ENCODE measurements at regions not wholly inside any gene's neighbourhood (a gene's known extent, or its start where the extent isn't known, plus 50 kb on each side); places are given as distances from the start of the nearest gene placed in this dataset.
"Not testable (repeated sequence)": the region's sequence is repeated elsewhere in the genome, so short reads cannot be mapped to it uniquely, and the experiment has no call there.

DNA sequence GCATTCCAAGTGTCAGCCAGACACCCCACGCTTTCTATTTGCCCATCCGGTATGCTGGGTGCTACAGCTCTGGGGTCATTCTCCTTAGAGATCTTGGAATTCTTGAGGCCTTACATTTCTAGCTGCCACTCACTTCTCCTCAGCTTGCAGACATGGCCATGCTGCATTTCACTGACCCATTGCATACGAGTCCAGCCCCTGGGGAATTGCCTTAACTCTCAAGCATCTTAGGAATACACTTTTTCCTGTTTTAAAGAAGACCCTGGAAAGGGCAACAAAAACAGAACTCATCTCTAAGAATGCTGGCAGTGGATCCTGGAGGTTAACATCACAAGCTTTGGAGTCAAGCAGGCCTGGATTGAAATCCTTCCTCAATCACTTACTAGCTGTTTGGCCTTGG, 122.0 kb upstream of the LNX1 start:
- no peaks in the 10 kb centered on the region for H3K36me3 Mint-ChIP-seq (ENCODE audit: low read depth)
- no peak overlapping the region for H3K4me3 Mint-ChIP-seq
- no peaks in the 10 kb centered on the region for H3K9me3 Mint-ChIP-seq
- no peak for DNase-seq (ENCODE audit: low spot score)
- H3K27me3 Mint-ChIP-seq (ENCODE audit: low read depth): peaks cover 3% of the 10 kb centered on the region
- H3K27ac Mint-ChIP-seq: no peak overlapping the region
- no peaks in the 10 kb centered on the region for H3K4me1 Mint-ChIP-seq (ENCODE audit: low read depth)

DNA sequence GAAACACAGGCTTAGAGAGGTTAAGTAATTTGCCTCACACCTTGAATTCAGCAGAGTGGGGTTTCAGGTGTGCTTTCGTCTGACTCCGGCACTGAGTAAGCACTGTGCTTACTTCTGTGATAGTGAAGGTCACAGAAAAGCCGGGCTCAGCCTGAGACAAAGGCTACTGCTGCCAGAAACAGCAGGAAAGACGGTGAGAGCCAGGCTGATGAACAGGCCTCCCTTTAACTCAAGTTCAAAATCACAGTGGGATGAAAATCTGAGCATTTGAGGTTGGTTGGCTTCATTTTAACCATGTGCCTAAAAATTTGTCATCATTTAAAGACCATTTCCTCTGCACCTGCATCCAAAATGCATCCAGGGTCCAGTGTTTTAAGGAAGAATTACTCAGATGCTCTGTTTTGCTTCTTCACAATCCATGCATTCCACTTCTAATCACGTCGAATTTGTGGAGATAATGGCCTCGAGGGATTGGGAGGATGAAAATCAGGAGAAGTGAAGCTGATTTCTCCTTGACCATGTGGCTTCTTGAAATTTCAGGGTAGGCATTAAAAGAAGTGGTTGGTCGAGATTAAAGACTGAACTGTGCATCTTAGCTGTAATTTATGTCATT, 121.2 kb upstream of the LNX1 start:
- H3K27ac Mint-ChIP-seq: no peak overlapping the region
- H3K9me3 Mint-ChIP-seq: no peaks in the 10 kb centered on the region
- no peak overlapping the region for H3K4me3 Mint-ChIP-seq
- H3K27me3 Mint-ChIP-seq (ENCODE audit: low read depth): peaks cover 3% of the 10 kb centered on the region
- H3K36me3 Mint-ChIP-seq (ENCODE audit: low read depth): no peaks in the 10 kb centered on the region
- H3K4me1 Mint-ChIP-seq (ENCODE audit: low read depth): no peaks in the 10 kb centered on the region
- no peak for DNase-seq (ENCODE audit: low spot score)

DNA sequence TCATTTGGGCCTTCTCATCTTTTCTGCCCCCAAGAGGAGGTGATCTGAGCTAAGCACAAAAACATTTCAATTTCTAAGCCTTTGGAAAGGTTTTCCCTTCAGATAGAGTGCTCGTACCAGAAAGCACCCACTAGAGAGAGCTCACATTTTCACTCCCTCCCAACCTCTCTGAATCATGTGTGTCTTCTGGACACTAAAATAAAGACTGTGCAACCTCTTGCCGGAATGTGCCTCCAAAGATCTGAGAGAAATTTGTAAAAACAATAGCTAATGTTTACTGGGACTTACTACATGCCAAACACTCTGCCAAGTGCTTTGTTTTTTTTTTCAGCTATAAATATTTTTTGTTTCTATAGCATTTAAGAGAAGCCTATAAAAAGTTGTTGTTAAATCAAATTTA, 120.6 kb upstream of the LNX1 start:
- no peak overlapping the region for H3K27ac Mint-ChIP-seq
- H3K27me3 Mint-ChIP-seq (ENCODE audit: low read depth): peaks cover 3% of the 10 kb centered on the region
- H3K36me3 Mint-ChIP-seq (ENCODE audit: low read depth): no peaks in the 10 kb centered on the region
- no peaks in the 10 kb centered on the region for H3K9me3 Mint-ChIP-seq
- H3K4me3 Mint-ChIP-seq: no peak overlapping the region
- DNase-seq (ENCODE audit: low spot score): no peak
- no peaks in the 10 kb centered on the region for H3K4me1 Mint-ChIP-seq (ENCODE audit: low read depth)

DNA sequence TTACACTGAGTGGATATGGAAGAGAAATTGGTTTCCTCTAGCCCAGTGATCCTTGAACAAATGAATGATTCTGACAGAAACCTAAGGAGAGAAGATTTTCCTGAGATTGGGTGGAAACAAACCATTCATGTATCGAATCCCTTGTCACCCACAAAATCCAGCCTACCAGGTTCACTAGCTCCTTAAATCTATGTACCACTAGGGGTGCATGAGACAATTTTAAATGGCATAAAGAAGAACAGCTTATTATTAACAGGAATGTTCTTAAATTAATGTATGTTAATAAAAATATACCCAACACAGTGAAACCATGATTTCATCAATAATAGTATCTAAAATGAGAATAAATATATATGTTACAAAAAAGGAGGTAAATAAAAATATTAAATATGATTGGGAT, 118.4 kb upstream of the LNX1 start:
- no peak overlapping the region for H3K4me3 Mint-ChIP-seq

DNA sequence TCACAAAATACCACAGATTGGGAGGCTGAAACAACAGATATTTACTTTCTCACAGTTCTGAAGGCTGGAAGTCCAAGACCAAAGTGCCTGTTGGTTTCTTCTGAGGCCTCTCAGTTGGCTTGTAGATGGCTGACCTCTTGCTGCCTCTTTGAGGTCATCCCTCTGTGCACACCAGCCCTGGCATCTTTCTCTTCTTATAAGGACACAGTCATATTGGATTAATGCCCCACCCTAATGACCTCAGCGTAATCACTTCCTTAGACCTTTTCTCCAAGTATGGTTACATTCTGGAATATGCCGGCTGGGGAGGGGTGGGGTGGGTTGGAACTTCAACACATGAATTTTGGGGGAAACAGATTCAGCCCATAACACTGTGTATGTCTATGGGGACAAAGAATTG, 116.2 kb upstream of the LNX1 start:
- H3K27ac Mint-ChIP-seq: no peak overlapping the region
- H3K4me3 Mint-ChIP-seq: no peak overlapping the region
- peaks cover 2% of the 10 kb centered on the region for H3K27me3 Mint-ChIP-seq (ENCODE audit: low read depth)
- no peak for DNase-seq (ENCODE audit: low spot score)
- H3K4me1 Mint-ChIP-seq (ENCODE audit: low read depth): peaks cover 3% of the 10 kb centered on the region
- no peaks in the 10 kb centered on the region for H3K36me3 Mint-ChIP-seq (ENCODE audit: low read depth)
- no peaks in the 10 kb centered on the region for H3K9me3 Mint-ChIP-seq

More for the DNA sequence above, 118.4 kb upstream of the LNX1 start:
- peaks cover 3% of the 10 kb centered on the region for H3K27me3 Mint-ChIP-seq (ENCODE audit: low read depth)
- H3K36me3 Mint-ChIP-seq (ENCODE audit: low read depth): no peaks in the 10 kb centered on the region
- H3K4me1 Mint-ChIP-seq (ENCODE audit: low read depth): no peaks in the 10 kb centered on the region
- no peak for DNase-seq (ENCODE audit: low spot score)
- H3K27ac Mint-ChIP-seq: no peak overlapping the region
- H3K9me3 Mint-ChIP-seq: no peaks in the 10 kb centered on the region

DNA sequence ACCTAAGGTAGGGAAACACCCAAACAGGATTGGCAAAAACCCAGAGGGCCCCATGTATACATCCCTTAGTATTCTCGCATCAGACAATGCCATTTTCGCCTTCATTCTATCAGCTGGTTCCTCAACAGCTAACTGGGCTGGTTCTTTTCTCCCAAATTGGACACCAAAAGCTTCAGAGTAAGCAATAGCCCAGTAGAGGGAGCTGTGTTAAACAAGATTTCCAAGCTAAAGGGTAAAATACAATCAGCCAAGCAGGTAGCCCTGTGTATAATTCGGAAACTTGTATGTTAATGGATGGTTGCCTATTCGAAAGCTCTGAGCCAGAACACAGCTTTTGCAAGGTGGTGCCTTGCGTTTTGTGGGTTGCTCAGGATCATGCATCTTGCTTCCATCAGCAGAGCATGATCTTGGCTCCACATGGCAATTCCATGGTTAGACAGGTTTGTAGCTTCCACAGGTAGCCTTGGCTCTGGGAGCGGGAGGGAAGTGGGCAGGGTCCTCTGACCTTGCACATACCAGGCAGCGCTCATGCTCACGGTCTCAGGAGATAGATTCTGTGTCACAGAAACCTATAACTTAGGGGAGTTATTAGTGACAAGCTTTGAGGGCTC, 115.2 kb upstream of the LNX1 start:
- Mint-ChIP-seq H3K36me3 (ENCODE audit: low read depth) (no peaks in the 10 kb centered on the region), H3K4me1 (ENCODE audit: low read depth) (peaks cover 3% of the 10 kb centered on the region), H3K27me3 (ENCODE audit: low read depth) (peaks cover 2% of the 10 kb centered on the region), H3K27ac (no peak overlapping the region), H3K4me3 (no peak overlapping the region), H3K9me3 (no peaks in the 10 kb centered on the region)
- no peak for DNase-seq (ENCODE audit: low spot score)

DNA sequence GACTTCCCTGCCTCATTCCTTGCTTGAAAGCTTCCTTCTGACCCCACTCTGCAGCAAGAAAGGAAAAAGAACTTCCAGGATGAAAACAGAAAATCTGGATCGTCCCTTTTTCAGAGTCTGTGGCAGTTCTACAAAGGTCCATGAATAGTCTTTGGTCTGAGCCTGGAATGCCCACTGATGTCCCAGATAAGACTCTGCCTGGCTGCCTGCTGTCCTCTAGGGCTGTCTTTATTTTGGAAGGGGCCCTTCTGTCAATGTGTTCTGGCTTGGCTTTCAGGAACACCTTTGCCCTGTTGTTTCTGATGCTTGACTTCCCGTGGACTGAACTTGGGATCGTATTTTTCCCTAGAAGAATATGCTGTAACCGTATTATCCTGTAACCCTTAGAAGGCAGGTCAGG, 114.7 kb upstream of the LNX1 start:
- DNase-seq (ENCODE audit: low spot score): no peak
- no peak overlapping the region for H3K4me3 Mint-ChIP-seq
- no peak overlapping the region for H3K27ac Mint-ChIP-seq
- no peaks in the 10 kb centered on the region for H3K9me3 Mint-ChIP-seq
- peaks cover 2% of the 10 kb centered on the region for H3K27me3 Mint-ChIP-seq (ENCODE audit: low read depth)
- H3K4me1 Mint-ChIP-seq (ENCODE audit: low read depth): peaks cover 3% of the 10 kb centered on the region
- H3K36me3 Mint-ChIP-seq (ENCODE audit: low read depth): no peaks in the 10 kb centered on the region

DNA sequence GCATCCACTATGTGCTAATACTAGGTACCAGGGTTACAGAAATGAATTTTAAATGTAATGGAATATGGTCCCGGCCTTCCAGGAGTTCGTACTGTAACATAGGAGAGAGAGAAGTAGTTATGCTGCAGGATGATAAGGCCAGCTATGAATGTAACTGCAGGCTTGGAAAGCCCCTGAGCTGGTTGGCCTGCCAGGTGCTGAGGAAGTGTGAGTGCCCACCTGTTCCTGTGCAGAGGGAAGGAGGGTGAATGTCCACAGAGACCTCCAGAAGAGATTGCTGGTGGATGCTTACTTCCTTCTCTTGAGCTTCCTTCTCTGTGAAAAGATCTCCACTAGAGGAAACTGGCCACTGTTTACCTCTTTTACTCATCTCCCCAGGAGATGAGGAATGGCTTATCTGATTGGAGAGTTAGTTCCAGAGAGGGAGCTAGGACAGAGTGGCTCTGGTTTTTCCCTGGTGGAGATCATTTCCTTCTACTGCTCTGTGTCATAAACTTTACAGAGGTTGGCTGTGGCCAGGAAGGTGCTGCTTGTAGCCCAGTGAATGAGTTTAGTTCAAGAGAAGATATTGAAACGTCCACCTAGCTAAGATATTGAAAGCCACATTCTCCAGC, 114.0 kb upstream of the LNX1 start:
- Mint-ChIP-seq H3K27me3 (ENCODE audit: low read depth) (peaks cover 2% of the 10 kb centered on the region), H3K9me3 (no peaks in the 10 kb centered on the region), H3K36me3 (ENCODE audit: low read depth) (no peaks in the 10 kb centered on the region), H3K4me3 (no peak overlapping the region), H3K27ac (no peak overlapping the region), H3K4me1 (ENCODE audit: low read depth) (peaks cover 3% of the 10 kb centered on the region)
- DNase-seq (ENCODE audit: low spot score): no peak

DNA sequence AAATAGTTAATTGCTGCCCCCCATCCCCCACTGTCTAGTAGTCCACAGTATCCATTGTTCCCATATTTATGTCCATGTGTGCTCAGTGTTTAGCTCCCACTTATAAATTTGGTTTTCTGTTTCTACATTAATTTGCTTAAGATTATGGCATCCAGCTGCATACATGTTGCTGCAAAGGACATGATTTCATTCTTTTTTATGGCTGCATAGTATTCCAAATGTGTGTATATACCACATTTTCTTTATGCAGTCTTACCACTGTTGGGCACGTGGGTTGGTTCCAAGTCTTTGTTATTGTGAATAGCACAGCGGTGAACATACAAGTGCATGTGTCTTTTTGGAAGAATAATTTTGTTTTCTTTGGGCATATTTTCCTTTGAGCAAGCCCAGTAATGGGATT, 113.0 kb upstream of the LNX1 start:
- Mint-ChIP-seq H3K4me1 (ENCODE audit: low read depth) (peaks cover 3% of the 10 kb centered on the region), H3K36me3 (ENCODE audit: low read depth) (no peaks in the 10 kb centered on the region), H3K27me3 (ENCODE audit: low read depth) (peaks cover 2% of the 10 kb centered on the region), H3K4me3 (no peak overlapping the region), H3K27ac (no peak overlapping the region), H3K9me3 (no peaks in the 10 kb centered on the region)
- no peak for DNase-seq (ENCODE audit: low spot score)

DNA sequence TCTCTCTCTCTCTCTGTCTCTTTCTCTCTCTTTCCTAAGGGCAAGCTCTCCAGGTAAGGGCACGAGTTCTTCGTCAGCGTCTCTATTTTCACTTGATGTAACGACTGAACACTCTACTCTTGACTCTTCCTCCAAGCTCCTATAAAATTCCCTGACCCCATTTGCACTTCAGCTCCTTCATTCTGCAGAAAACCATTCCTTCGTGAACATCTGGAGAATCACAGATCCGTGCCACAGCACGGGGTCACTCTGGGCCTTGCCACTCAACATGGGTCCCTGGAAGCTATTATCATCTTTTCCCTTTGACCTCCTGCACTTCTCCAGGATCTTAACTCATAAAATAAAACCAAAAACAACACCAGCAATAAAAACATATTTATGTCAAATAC, 112.0 kb upstream of the LNX1 start:
- Mint-ChIP-seq H3K9me3 (no peaks in the 10 kb centered on the region), H3K4me1 (ENCODE audit: low read depth) (peaks cover 3% of the 10 kb centered on the region), H3K36me3 (ENCODE audit: low read depth) (no peaks in the 10 kb centered on the region), H3K4me3 (no peak overlapping the region), H3K27ac (no peak overlapping the region), H3K27me3 (ENCODE audit: low read depth) (peaks cover 2% of the 10 kb centered on the region)
- DNase-seq (ENCODE audit: low spot score): no peak

DNA sequence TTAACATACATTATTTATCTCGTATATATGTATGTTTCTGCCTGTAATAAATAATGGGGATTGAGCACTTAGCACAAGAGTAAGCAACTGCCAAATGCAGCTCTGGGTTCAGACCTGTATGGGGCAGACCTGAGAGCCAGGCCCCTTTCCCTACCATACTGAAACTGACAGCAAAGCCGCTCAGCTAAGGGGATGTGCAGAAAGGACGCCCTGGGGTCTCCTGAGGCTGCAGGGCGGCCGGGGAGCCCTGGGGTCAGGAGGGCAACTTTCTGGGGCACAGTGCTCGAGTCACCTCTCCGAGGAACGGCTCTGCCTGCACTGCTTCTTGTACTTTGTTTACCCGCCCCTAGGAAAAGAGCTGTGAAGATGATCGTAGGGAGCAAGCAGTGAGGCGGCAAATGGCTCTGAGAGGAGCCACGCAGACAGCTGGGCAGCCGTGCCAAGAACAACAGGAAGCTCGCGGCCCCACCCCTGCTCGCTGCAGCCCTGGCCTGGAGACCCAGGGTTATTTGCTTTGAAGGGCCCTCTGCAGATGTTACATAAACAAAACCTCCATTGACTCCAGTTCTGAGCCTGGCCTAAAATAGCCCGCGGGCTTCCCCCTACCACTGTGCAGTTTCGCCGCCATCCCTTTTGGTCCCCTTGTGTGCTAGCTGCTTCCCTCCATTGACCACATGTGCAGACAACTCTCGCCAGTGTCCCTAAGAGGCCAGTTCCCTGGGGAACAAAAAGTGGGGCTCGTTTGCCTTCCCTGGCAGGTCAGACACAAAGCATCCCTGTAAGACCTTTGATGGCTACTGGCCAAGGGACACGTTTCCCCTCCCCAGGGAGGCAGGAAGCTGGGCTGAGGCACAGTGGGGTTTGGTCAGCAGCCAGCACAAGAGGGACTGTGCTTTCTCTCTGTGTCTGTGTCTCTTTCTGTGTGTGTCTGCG, 111.3 kb upstream of the LNX1 start:
- H3K27me3 Mint-ChIP-seq (ENCODE audit: low read depth): peaks cover 2% of the 10 kb centered on the region
- H3K36me3 Mint-ChIP-seq (ENCODE audit: low read depth): no peaks in the 10 kb centered on the region
- H3K4me1 Mint-ChIP-seq (ENCODE audit: low read depth): peaks cover 3% of the 10 kb centered on the region
- no peak for DNase-seq (ENCODE audit: low spot score)
- H3K27ac Mint-ChIP-seq: no peak overlapping the region
- H3K9me3 Mint-ChIP-seq: no peaks in the 10 kb centered on the region
- H3K4me3 Mint-ChIP-seq: peak overlapping the region; percentile 43

DNA sequence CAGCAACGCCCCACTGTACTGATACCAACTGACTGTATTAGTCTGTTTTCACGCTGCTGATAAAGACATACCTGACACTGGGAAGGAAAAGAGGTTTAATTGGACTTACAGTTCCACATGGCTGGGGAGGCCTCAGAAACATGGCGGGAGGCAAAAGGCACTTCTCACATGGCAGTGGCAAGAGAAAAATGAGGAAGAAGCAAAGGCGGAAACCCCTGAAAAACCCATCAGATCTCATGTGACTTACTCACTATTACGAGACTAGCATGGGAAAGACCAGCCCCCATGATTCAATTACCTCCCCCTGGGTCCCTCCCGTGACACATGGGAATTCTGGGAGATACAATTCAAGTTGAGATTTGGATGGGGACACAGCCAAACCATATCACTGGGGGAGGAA, 110.0 kb upstream of the LNX1 start:
- H3K9me3 Mint-ChIP-seq; H3K4me3 Mint-ChIP-seq; H3K27ac Mint-ChIP-seq; H3K36me3 Mint-ChIP-seq (ENCODE audit: low read depth); DNase-seq (ENCODE audit: low spot score); H3K4me1 Mint-ChIP-seq (ENCODE audit: low read depth); H3K27me3 Mint-ChIP-seq (ENCODE audit: low read depth): not testable (repeated sequence)

DNA sequence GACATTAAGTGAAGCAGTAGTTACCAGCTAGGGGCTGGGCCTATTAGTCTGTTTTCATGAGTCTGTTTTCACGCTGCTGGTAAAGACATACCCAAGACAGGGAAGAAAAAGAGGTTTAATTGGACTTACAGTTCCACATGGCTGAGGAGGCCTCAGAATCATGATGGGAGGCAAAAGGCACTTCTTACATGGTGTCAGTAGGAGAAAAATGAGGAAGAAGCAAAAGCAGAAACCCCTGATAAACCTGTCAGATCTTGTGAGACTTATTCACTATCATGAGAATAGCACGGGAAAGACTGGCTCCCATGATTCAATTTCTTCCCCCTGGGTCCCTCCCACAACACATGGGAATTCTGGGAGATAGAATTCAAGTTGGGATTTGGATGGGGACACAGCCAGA, 108.0 kb upstream of the LNX1 start:
- not testable (repeated sequence) for H3K4me1 Mint-ChIP-seq (ENCODE audit: low read depth); H3K4me3 Mint-ChIP-seq; DNase-seq (ENCODE audit: low spot score); H3K27me3 Mint-ChIP-seq (ENCODE audit: low read depth); H3K36me3 Mint-ChIP-seq (ENCODE audit: low read depth); H3K27ac Mint-ChIP-seq; H3K9me3 Mint-ChIP-seq

DNA sequence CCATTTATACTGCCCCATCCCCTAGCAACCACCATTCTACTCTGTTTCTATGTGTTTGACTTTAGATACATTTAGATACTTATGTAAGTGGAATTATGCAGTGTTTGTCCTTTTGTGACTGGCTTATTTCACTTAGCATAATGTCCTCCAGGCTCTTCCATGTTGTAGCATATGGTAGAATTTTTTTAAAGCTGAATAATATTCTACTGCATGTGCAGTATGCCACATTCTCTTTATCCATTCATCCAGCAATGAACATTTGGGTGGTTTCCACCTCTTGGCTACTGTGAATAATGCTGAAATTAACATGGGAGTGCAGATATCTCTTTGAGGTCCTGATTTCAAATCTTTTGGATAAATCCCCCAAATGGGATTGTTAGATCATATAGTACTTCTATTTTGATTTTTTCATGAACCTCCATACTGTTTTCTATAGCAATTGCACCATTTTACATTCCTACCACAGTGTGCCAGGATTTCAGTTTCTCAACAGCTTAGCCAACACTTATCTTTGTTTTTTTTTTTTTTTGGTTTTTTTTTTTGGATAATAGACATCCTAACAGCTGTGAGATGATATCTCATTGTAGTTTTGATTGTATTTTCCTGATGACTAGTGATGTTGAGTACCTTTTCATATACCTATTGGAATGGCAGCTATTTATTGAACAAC, 105.9 kb upstream of the LNX1 start:
- Mint-ChIP-seq H3K36me3 (ENCODE audit: low read depth) (no peaks in the 10 kb centered on the region), H3K27ac (no peak overlapping the region), H3K9me3 (no peaks in the 10 kb centered on the region), H3K4me1 (ENCODE audit: low read depth) (no peaks in the 10 kb centered on the region), H3K27me3 (ENCODE audit: low read depth) (peaks cover 2% of the 10 kb centered on the region), H3K4me3 (no peak overlapping the region)
- DNase-seq (ENCODE audit: low spot score): no peak

All from T-helper 2 cell treated with Interferon-gamma antibody and Interleukin-4, amounts not matched to agents 5 μg/mL and 100 μg/mL, for 36 hours (primary cell).